NCI-H187 treated with DMSO at 0.1 percent for 48 hours (cell line): ENCODE measurements at regions not wholly inside any gene's neighbourhood (a gene's known extent, or its start where the extent isn't known, plus 50 kb on each side); places are given as distances from the start of the nearest gene placed in this dataset.
"Not testable (repeated sequence)": the region's sequence is repeated elsewhere in the genome, so short reads cannot be mapped to it uniquely, and the experiment has no call there.

Experiments used
- DNase-seq: peaks from one replicate; lab custom pipeline; 2025; lab: John Stamatoyannopoulos, UW

DNA sequence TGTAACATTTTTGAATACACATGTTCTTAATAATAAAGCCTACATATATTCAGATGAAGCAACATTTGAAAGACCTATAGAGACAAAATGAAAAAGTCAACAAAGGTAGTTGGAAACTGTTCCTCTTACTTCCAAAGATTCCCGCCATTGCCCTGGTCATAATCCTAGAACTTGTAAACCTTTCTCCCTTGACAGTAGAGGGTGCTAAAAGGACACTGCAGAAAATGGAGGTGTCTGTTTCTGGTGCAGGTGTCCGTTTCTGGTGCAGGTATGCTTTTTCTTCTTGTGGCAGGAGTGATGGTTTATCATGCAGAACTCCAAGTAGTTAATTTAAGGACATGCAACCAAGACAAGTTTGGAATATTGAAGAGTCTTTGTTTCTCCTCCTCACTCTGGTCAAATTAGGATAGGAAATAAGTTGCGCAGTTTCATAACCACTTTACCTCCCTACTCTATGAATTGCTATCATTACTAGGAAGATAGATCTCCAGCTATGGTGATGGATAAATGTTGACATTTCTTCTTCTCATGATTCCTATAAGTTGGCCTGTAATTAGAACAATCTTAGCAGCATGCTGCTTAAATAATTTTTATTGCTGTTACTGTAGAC, 56.0 kb upstream of the FAM174A start:
- peak; percentile 14 for DNase-seq

DNA sequence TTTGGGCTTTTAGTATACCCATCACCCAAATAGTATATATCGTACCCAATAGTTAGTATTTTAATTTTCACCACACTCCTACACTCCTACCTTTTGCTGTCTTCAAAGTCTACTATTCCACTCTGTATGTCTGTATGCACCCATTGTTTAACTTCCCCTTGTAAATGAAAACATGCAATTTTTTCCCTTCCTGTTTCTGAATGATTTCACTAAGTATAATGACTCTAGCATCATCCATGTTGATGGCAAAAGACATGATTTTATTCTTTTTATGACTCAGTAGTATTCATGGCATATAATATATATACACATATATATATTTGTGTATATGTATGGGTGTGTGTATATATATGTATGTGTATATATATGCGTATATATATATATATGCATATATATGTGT, 63.1 kb upstream of the FAM174A start:
- DNase-seq, result no peak

DNA sequence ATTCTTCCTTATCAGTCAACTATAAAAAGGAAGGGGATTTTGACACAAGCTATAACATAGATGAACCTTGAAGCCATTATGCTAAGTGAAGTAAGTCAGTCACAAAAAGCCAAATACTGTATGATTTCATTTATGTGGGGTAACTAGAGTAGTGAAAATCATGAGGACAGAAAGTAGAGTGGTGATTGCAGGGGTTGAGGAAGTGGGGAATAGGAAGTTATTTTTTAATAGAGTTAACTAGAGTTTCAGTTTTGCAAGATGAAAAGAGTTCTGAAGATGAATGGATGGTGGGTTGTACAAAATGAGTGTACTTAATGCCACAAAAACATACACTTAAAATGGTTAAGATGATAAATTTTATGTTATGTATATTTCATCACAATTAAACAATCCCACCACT, 65.4 kb upstream of the FAM174A start:
- DNase-seq, result no peak

DNA sequence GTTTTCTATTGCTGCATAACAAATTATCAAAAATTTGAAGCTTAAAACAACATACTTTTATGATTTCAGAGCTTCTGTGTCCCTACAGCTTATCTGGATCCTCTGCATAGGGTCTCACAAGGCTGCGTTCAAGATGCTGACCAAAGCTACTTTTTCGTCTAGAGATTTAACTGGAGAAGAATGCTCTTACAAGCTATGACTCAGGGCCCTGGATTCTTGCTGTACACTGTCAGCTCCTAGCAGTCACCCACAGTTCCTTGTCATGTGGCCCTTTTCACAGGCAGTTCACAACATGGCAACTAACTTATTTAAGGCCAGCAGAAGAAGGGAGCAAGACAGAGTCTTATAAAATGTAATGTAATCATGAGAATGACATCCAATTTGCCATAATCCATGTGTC, 70.8 kb upstream of the FAM174A start:
- no peak for DNase-seq

DNA sequence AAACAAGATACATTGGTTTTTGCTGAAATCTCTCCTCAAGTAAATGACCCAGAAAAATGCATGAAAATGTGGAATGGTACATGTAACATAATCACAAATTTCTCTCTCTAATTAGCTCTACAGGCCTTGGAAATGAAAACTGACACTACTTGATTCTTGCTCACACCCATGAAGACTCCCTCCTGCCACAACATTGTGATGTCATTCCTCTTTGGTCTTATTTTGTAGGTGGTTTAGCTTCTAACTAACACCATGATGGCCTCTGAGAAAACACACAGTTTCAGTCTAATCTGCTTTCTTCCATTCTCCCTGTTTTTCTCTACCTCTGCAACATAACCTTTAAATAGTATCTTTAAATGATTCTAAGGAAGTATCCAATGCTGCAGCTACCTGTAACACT, 78.6 kb upstream of the FAM174A start:
- DNase-seq, result no peak

DNA sequence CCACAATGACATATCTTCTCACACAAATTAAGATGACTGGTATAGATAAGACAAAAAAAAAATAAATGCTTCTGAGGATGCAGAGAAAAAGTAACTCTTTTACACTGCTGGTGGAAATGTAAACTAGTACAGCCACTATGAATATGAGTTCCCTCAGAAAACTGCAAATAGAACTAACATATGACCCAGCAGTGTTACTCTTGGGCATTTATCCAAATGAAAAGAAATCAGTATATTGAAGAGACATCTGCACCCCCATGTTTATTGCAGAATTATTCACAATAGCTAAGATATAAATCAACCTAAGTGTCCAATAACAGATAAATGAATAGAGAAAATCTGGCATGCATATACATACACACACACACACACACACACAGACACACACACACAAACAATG, 83.0 kb upstream of the FAM174A start:
- no peak for DNase-seq

DNA sequence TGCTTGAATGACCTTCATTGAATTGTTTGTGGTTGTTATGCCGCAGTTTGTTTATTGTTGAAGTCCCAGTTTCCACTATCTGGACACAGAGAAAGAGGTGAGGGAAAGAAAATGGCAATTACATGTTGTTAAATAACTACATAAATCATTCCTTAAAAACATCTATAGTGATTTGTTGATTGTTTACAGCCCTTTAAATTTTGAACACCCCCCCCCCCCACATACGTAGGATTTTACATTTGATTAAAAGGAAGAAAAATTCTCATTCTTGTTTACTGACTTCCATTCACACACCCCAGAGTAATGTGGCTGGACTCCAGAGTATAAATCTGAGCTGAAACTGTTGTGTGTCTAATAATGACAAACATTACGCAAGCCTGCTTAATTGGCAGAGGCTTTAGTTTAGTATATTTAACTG, 87.1 kb upstream of the FAM174A start:
- DNase-seq, result no peak

DNA sequence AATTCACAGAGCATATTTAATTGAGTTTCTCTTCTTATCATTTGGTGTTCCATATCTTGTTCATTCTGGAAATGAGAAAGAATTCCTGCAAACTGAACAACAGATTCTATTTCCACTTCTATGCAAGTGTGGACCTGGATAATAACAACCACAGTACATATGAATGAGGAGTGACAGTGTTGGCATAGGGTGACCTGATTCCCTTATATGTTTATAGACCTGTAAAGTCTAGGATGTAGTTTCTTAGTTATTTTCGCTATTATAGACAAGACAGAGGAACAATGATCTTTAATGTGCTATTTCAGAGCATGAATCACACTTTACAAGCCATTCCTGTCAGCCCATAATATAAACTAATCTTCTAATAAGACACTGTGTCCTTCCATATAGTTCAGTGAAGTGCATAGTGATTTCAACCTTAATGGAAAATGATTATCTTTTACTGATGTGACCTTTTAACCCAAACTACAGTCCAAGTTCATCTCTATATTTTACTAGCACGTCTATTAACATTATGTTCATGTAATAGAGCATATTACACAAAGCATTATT, 88.2 kb upstream of the FAM174A start:
- no peak for DNase-seq

DNA sequence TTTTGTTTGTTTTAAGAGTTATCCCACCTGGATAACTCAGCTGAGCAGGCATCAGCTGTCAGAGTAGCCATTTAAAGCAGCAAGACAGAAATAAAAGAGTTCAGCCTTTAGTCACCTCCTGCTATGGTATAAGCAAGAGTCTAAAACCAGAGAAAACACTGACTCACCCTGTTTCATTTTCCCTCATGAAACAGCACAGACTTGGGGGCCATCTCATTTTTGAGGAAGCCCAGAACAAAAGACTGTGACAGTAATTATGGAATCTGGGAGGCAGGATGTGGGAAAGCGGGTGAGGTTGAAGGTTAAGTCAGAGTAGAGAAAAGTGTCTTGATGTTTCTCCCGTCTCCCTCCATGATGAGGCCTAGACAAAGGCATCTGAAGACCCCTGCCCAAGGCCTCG, 90.2 kb upstream of the FAM174A start:
- no peak for DNase-seq

DNA sequence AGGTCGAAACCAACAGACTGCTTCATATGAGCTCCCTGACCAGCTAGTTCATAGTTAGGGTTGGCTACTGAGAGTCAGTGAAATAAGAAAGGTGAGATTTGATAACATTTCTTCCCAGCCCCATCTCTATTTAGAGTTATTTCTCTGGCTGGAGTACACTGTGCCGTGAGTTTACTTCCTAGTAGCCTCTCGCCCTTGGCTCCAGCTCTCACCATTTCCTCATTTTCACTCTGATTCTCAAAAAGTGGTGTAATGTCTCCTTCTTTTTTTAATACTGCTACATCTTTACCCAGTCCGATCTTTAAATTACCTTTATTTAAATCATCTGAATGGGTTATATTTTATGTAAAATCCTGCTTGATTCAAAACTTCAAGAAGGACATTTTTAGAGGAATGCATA, 100.4 kb upstream of the FAM174A start:
- DNase-seq, result no peak

DNA sequence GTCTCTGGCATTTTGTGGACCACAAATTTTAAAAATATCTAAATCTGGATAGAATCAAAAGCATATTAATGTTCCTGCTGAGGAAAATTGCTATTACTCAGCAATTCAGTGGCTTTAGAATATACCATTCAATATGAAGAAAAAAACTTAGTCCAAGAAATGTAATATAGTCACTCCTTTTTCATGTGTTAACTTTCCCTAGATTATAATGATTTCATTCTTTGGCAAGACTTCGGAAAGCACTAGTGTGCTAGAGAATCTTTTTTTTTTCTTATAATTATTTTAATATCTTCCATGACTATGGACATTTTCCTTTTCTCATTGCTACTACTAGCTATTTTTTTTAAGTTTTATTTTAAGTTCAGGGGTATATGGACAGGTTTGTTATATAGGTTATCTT, 102.4 kb upstream of the FAM174A start:
- DNase-seq, result no peak

DNA sequence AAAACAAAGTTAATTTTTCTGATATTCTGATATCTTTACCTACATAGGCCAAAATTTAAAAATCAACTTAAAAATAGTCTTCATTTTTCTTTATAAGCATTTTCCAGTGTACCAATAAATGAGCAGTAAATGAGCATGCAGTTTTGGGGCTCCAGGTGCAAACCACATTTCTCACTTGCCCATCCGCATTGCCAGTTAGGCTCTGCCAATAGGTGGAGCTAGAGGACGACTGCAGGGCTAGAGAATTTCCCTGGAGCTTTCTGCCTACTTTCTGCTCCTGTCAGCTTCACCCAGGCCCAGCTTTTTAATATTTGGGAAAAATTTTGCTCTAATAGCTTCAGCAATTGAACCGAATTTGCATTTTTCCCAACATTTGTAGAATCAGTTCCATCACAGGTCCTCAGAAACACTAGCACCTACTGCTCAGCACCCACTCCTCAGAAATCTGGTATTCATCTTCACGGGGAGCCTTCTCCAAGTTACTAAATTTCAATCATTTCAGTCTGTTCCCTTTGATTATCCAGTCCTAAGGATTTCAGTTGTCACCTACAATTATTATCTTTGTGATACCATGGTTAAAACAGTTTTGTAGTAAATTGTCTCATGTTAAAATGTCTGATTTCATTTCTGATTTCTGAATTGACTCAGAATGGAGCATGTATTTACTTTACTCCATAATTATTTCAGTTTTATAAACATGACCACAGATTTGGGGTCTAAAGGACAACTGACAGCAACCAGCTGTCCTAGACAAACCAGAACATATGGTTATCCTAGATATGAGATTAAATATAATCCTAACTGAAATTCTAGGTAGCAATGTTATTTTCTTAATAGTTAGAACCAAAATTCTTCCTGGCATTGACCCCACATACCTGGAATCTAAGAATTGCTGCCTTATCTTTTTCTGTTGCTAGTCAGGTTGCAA, 104.6 kb upstream of the FAM174A start:
- no peak for DNase-seq

DNA sequence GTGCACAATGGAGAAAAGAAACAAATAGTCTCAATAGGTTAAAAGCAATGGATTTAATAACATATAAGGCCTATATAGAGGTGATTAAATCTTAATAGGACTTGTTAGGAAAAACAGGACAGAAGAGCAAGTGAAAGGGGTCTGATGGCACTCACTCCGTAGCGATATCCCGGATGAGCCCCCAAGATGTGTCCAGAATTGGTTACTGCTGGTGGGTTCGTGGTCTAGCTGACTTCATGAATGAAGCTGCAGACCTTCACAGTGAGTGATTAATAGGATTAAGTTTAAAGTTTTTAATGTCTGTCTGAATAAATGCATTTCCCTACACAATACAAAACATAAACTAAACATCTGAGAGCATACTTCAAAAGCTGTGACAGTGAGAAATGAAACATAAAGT, 110.4 kb upstream of the FAM174A start:
- no peak for DNase-seq

DNA sequence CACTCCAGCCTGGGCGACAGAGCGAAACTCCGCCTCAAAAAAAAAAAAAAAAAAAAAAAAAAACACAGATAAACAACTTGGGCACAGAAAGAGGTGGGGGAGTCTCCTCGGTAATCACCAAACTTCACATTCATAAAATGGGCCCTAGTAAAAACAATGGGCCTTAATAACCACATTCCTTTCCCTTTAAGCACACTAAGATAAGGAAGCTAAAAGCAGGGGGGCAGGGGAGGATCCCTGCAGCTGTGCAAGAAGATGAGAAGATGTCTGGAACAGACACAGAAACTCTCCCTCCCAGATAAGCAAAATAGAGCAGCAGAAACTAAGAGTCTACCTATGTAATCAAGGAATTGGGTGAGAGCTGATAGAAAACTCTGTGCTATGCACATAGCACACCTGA, 111.2 kb upstream of the FAM174A start:
- no peak for DNase-seq

DNA sequence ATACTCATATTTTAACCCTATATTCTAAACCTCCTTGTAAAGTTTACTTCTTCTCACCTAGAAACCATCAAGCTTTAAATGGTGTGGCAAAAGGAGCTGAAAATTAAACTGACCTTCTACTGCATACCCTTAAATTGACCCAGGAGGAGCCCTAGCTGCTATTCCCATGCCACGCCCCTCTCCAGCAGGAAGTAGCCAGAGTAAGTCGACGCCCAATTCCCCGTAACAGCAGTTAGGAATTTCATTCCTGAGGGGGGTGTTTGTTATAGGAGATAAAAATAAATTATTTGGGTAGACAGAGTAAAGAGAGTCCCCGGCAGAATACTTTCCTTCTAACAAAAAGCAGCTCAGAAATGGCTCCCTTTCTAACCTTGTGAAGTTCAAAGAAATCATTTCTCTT, 111.8 kb upstream of the FAM174A start:
- no peak for DNase-seq

DNA sequence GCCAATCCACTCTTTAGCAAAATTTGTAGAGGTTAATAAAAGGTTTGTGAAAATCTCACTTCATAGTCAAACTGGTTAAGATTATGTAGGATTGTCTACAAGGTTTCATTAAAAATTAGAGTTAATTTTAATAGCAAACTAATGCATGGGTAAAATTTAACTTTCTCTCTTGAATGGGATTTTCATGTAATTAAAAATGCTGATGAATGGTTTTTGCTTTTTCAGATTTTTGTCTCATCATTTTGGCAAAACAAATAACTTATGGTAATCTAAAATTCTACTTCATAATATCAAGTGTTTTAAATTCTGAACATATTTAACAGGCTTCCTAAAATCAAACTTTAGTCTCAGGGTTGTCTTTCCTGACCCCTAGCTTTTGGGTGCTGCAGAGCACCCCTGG, 113.8 kb upstream of the FAM174A start:
- DNase-seq, result no peak

DNA sequence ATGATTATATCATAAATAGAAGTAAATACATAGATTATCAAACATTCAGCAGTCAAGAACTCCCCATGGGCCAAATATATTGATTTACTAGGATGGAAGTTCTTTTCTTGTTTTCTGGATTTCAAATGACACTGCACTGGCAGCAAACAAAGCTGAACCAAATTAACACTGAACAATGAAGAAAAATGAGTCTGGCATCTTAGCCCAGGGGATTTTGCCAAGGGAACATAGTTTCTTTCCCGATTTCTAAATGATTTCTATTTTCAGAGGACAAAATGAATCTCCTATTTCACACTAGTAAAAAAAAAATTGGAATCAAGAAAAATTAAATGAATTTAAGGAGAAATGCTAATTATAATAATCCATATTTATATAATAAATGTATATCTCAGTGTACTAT, 116.9 kb upstream of the FAM174A start:
- DNase-seq, result no peak

DNA sequence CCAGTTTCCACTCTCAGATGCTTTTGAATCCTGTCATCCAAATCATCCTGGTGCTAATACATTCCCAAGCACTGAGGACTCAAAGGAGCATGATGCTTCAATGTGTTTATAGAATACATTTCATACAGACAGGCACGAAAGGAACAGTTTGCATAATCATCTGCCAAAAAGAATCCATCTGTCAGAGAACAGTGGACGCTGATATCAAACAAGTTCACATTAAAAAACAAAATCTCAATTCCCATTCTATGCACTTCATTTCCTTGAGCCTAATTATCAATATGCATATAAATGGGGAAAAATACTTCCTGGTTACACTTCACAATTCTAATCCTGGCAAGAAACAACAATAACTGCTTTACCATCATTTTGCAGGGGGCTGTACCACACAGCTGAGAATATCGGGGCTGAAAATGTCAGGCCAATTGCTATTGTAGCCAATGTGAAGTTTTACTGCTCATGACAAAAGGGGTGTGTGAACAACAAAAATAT, 125.5 kb upstream of the FAM174A start:
- DNase-seq, result no peak

DNA sequence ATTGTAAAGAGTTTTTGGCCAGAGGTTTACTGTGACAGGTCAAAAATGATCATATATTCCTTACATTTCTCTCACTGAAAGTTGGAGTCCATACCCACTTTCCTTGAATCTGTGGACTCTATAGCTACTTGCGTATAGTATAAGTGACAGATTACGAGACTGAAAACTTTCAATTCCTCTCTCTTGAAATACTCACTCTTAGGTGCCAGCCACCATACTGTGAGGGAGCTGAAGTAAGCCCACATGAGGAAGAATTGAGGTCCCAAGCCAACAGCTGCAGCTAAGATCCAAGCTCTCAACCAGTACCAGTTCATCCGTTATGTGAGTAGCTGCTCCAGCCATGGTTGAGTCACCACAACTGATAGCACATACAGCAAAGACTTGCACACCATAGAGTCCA, 128.1 kb upstream of the FAM174A start:
- no peak for DNase-seq

DNA sequence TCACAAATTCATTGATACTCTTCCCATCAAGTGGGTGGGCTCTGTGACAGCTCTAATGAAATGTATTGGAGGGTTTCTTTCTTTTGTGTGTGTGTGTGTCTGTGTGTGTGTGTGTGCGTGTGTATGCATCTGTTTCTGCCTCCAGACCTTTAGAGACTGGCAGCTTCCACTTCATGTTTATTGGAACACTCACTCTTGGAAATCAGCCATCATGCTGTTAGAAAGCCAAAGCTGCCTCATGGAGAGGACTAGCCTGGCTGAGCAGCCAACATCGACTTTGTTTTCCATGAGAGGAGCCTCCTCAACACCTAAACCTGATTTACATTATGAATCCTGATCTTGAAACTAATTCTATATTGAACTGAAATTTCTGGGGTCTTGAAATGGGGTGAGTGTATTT, 128.5 kb upstream of the FAM174A start:
- no peak for DNase-seq

DNA sequence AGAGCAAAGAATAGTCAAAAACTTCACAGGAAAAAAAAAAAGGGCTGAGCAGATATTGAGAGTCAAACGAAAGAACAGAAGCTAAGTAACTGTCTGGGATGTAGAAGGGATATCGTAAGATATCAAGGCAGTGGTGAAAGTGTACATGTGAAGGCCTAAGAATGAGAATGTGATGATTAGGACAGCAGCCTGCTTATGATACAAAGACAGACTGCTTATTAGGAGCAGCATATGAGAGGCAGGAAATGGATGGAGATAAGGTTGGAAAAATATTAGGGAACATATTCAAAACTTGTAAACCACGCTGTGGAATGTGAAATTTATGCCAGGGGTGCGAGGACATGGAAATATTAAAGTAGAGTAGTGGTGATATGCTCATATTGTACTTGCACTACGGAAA, 133.1 kb upstream of the FAM174A start:
- DNase-seq, result no peak

DNA sequence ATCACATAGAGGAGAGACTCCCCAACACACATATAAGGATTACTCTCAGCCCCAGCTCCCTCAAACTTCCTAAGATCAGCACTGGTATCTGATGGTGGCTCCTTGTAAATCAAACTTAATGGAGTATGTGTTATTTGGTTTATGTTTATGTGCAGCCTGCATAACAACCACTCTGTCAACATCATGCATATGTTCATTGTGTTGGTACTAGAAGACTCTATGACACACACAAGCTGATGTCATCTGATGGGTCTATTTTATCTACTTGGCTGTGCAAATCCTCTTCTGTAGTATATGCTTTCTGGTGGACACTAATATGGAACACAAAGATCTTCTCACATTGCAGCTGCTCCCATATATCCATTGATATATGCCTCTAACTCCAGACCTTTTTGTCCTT, 134.0 kb upstream of the FAM174A start:
- DNase-seq, result no peak

DNA sequence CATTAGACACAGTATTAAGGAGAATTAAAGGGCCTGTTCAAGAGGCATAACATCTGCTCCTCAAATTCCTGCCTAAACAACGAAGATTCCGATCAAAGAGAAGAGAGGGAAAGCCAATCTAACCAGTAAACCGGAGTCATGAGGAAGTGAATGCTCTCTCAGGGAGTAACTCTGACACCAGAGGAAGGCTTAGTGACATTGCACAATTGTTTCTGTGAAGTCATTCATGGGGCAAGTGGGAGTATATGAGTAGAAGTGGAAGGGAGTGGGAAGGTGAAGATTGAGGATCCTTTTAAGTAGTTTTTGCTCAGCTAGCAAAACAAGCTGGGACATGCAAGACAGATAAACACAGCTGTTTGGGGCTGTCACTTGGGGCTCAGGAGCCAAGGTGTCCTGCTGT, 136.4 kb upstream of the FAM174A start:
- DNase-seq, result not testable (repeated sequence)
